Naive B cell (primary cell): ENCODE measurements at regions not wholly inside any gene's neighbourhood (a gene's known extent, or its start where the extent isn't known, plus 50 kb on each side); places are given as distances from the start of the nearest gene placed in this dataset.
"Not testable (repeated sequence)": the region's sequence is repeated elsewhere in the genome, so short reads cannot be mapped to it uniquely, and the experiment has no call there.

Source experiments
- ATAC-seq, 2 donors: fragments of 150-1000 bp; cut with Tn5 transposase; 2 replicates each; pipeline ENCODE4 v1.10.0; 2021; ENCODE audit warnings: low read depth in 2 of 2, mild to moderate bottlenecking in 2 of 2, moderate library complexity in 2 of 2
- DNase-seq: peaks from one replicate; pipeline ENCODE4 v3.0.0; 2022
- H3K27ac Mint-ChIP-seq, 6 donors: one replicate each; pipeline ENCODE4 v1.8.0; 2020 to 2022; ENCODE audit warnings: mild to moderate bottlenecking in 6 of 6, mixed read lengths in 6 of 6, moderate library complexity in 5 of 6, inconsistent platforms in 2 of 6
- H3K27me3 Mint-ChIP-seq, 3 donors: one replicate each; pipeline ENCODE4 v1.8.0; 2021 to 2022; ENCODE audit warnings: mixed read lengths in 3 of 3, mild to moderate bottlenecking in 1 of 3
- H3K36me3 Mint-ChIP-seq, 2 donors: one replicate each; pipeline ENCODE4 v1.8.0; 2020 to 2022; ENCODE audit warnings: mixed read lengths in 2 of 2, inconsistent platforms in 1 of 2, mild to moderate bottlenecking in 1 of 2
- H3K4me1 Mint-ChIP-seq, 3 donors: one replicate each; pipeline ENCODE4 v1.8.0; 2020 to 2022; ENCODE audit warnings: mixed read lengths in 3 of 3, inconsistent platforms in 1 of 3, mild to moderate bottlenecking in 1 of 3, moderate library complexity in 1 of 3
- H3K4me3 Mint-ChIP-seq, 8 donors: one replicate each; pipeline ENCODE4 v1.8.0; 2020 to 2022; ENCODE audit warnings: mild to moderate bottlenecking in 8 of 8, mixed read lengths in 8 of 8, moderate library complexity in 8 of 8, inconsistent platforms in 2 of 8
- H3K9me3 Mint-ChIP-seq, 7 donors: one replicate each; pipeline ENCODE4 v1.8.0; 2020 to 2022; ENCODE audit warnings: mixed read lengths in 7 of 7, mild to moderate bottlenecking in 5 of 7, inconsistent platforms in 2 of 7, moderate library complexity in 1 of 7

GRCh38 chr16:8426569-8426968, 163.7 kb downstream of the TMEM114 start:
- H3K36me3 Mint-ChIP-seq = no peaks in the 10 kb centered on the region
- H3K27ac Mint-ChIP-seq = no peak overlapping the region
- peaks cover 0 to 19% (median 6%) of the 10 kb centered on the region in 7 donors for H3K9me3 Mint-ChIP-seq
- H3K27me3 Mint-ChIP-seq = peaks cover 0 to 13% (median 7%) of the 10 kb centered on the region in 3 donors
- no peaks in the 10 kb centered on the region for H3K4me1 Mint-ChIP-seq
- H3K4me3 Mint-ChIP-seq = no peak overlapping the region
- ATAC-seq (no peak), DNase-seq (no peak)

GRCh38 chr16:8417145-8417544, 173.2 kb downstream of the TMEM114 start:
- ATAC-seq (no peak), DNase-seq (no peak)
- H3K27me3 Mint-ChIP-seq = no peaks in the 10 kb centered on the region
- H3K36me3 Mint-ChIP-seq = no peaks in the 10 kb centered on the region
- no peaks in the 10 kb centered on the region for H3K4me1 Mint-ChIP-seq
- H3K27ac Mint-ChIP-seq = no peak overlapping the region
- H3K4me3 Mint-ChIP-seq = no peak overlapping the region
- H3K9me3 Mint-ChIP-seq = peaks cover under 1 to 12% (median 6%) of the 10 kb centered on the region in 7 donors

GRCh38 chr16:8408855-8409567, 181.3 kb downstream of the TMEM114 start:
- DNase-seq (no peak), ATAC-seq (no peak)
- Mint-ChIP-seq H3K9me3 (peaks cover 6 to 12% (median 8%) of the 10 kb centered on the region in 7 donors), H3K4me1 (no peaks in the 10 kb centered on the region), H3K27me3 (no peaks in the 10 kb centered on the region), H3K4me3 (no peak overlapping the region), H3K27ac (no peak overlapping the region), H3K36me3 (no peaks in the 10 kb centered on the region)

- peaks cover 6 to 12% (median 8%) of the 10 kb centered on the region in 7 donors for H3K9me3 Mint-ChIP-seq
Measured at GRCh38 chr16:8407351-8407750, 183.0 kb downstream of the TMEM114 start.

GRCh38 chr16:8403978-8404749, 186.1 kb downstream of the TMEM114 start:
- no peaks in the 10 kb centered on the region for H3K27me3 Mint-ChIP-seq
- H3K27ac Mint-ChIP-seq = no peak overlapping the region
- H3K9me3 Mint-ChIP-seq = peaks cover 2 to 12% (median 6%) of the 10 kb centered on the region in 7 donors
- no peak for ATAC-seq
- no peaks in the 10 kb centered on the region for H3K4me1 Mint-ChIP-seq
- no peak overlapping the region for H3K4me3 Mint-ChIP-seq
- no peaks in the 10 kb centered on the region for H3K36me3 Mint-ChIP-seq
- DNase-seq = no peak

More at GRCh38 chr16:8407351-8407750, 183.0 kb downstream of the TMEM114 start:
- Mint-ChIP-seq H3K27me3 (no peaks in the 10 kb centered on the region), H3K27ac (no peak overlapping the region), H3K36me3 (no peaks in the 10 kb centered on the region), H3K4me3 (no peak overlapping the region), H3K4me1 (no peaks in the 10 kb centered on the region)
- ATAC-seq (no peak), DNase-seq (no peak)

GRCh38 chr16:8402981-8403843, 187.1 kb downstream of the TMEM114 start:
- ATAC-seq (no peak), DNase-seq (no peak)
- Mint-ChIP-seq H3K27me3 (no peaks in the 10 kb centered on the region), H3K4me3 (no peak overlapping the region), H3K36me3 (no peaks in the 10 kb centered on the region), H3K9me3 (peaks cover 2 to 12% (median 6%) of the 10 kb centered on the region in 7 donors), H3K4me1 (no peaks in the 10 kb centered on the region), H3K27ac (no peak overlapping the region)

GRCh38 chr16:8400683-8401082, 189.6 kb downstream of the TMEM114 start:
- DNase-seq, ATAC-seq, H3K27ac Mint-ChIP-seq, H3K27me3 Mint-ChIP-seq, H3K4me1 Mint-ChIP-seq, H3K36me3 Mint-ChIP-seq, H3K9me3 Mint-ChIP-seq: not testable (repeated sequence)
- peak overlapping the region in 1 of 8 donors; percentile 6 for H3K4me3 Mint-ChIP-seq

- DNase-seq (no peak), ATAC-seq (no peak)
- Mint-ChIP-seq H3K9me3 (peaks cover 0 to 7% (median 3%) of the 10 kb centered on the region in 7 donors), H3K27me3 (peaks cover 0 to 5% (median 0%) of the 10 kb centered on the region in 3 donors), H3K27ac (no peak overlapping the region), H3K4me1 (no peaks in the 10 kb centered on the region), H3K4me3 (no peak overlapping the region), H3K36me3 (no peaks in the 10 kb centered on the region)
Measured at GRCh38 chr16:8398548-8398947, 191.8 kb downstream of the TMEM114 start.

- Mint-ChIP-seq H3K4me1 (no peaks in the 10 kb centered on the region), H3K4me3 (no peak overlapping the region), H3K27ac (no peak overlapping the region), H3K36me3 (no peaks in the 10 kb centered on the region), H3K27me3 (peaks cover 0 to 5% (median 0%) of the 10 kb centered on the region in 3 donors), H3K9me3 (peaks cover 0 to 7% (median 4%) of the 10 kb centered on the region in 7 donors)
- no peak for DNase-seq
- ATAC-seq = no peak
Measured at GRCh38 chr16:8397223-8397622, 193.1 kb downstream of the TMEM114 start.

GRCh38 chr16:8396463-8396862, 193.8 kb downstream of the TMEM114 start:
- peaks cover 0 to 5% (median 0%) of the 10 kb centered on the region in 3 donors for H3K27me3 Mint-ChIP-seq

GRCh38 chr16:8391257-8391656, 199.1 kb downstream of the TMEM114 start:
- Mint-ChIP-seq H3K27ac (no peak overlapping the region), H3K4me3 (no peak overlapping the region), H3K9me3 (peaks cover 0 to 14% (median 4%) of the 10 kb centered on the region in 7 donors), H3K27me3 (no peaks in the 10 kb centered on the region), H3K4me1 (no peaks in the 10 kb centered on the region), H3K36me3 (no peaks in the 10 kb centered on the region)
- no peak for DNase-seq
- no peak for ATAC-seq

More at GRCh38 chr16:8396463-8396862, 193.8 kb downstream of the TMEM114 start:
- no peak for DNase-seq
- ATAC-seq = no peak
- Mint-ChIP-seq H3K4me1 (no peaks in the 10 kb centered on the region), H3K9me3 (peaks cover 0 to 9% (median 6%) of the 10 kb centered on the region in 7 donors), H3K4me3 (no peak overlapping the region), H3K36me3 (no peaks in the 10 kb centered on the region), H3K27ac (no peak overlapping the region)

- peaks cover 0 to 14% (median 4%) of the 10 kb centered on the region in 7 donors for H3K9me3 Mint-ChIP-seq
- no peaks in the 10 kb centered on the region for H3K27me3 Mint-ChIP-seq
- ATAC-seq (no peak), DNase-seq (no peak)
- no peaks in the 10 kb centered on the region for H3K36me3 Mint-ChIP-seq
- no peaks in the 10 kb centered on the region for H3K4me1 Mint-ChIP-seq
- H3K4me3 Mint-ChIP-seq = no peak overlapping the region
- no peak overlapping the region for H3K27ac Mint-ChIP-seq
Measured at GRCh38 chr16:8388684-8389083, 201.6 kb downstream of the TMEM114 start.

- no peaks in the 10 kb centered on the region for H3K36me3 Mint-ChIP-seq
- no peaks in the 10 kb centered on the region for H3K27me3 Mint-ChIP-seq
- no peak for DNase-seq
- no peak overlapping the region for H3K4me3 Mint-ChIP-seq
- no peak for ATAC-seq
- H3K4me1 Mint-ChIP-seq = no peaks in the 10 kb centered on the region
- H3K9me3 Mint-ChIP-seq = peaks cover 0 to 10% (median 3%) of the 10 kb centered on the region in 7 donors
- no peak overlapping the region for H3K27ac Mint-ChIP-seq
Measured at GRCh38 chr16:8381814-8382213, 208.5 kb downstream of the TMEM114 start.
